SIG-M5 (cell line): ENCODE measurements at regions not wholly inside any gene's neighbourhood (a gene's known extent, or its start where the extent isn't known, plus 50 kb on each side); places are given as distances from the start of the nearest gene placed in this dataset.
"Not testable (repeated sequence)": the region's sequence is repeated elsewhere in the genome, so short reads cannot be mapped to it uniquely, and the experiment has no call there.

Experiments used
- DNase-seq: peaks from one replicate; lab custom pipeline; 2025; lab: John Stamatoyannopoulos, UW

- no peak for DNase-seq
Observed at GRCh38 chr5:119694284-119694683, 64.9 kb downstream of the FAM170A start.

- no peak for DNase-seq
Observed at GRCh38 chr5:119706049-119706448, 76.7 kb downstream of the FAM170A start.

DNA sequence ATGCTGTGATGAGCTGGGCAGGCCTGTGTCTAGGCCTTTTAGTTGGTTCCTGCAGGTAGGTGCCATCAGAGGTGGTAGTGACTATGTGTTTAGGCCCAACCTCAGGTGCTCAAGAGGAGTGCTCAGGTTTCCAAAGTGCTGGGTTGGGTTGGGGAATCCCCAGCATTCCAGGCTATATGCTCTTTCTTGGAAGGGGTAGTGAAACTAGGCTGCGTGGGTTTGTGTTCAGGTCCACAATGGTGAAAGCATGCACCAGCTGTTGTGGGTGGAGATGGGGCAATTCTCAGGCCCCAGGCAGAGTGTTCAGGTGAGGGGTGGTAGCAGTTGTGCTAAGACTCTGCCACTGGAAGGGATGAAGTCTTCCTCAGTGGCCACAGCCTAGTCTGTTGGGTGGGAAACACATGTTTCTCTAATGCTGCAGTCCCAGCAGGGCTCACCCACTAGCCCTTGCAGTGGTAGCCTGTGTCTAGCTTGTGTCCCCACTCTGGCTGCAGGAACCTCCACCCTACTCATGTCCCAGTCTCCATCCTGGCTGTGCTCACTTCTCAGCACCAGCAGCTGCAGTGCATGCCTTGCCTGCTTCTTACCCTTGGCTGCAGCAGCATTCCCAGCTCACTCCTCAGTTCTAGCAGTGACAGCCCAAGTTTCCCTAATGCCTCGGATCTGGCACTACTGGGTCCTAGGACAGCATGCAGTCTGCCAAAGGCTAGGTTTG lies 78.9 kb downstream of the FAM170A start:
- DNase-seq, result no peak

DNA sequence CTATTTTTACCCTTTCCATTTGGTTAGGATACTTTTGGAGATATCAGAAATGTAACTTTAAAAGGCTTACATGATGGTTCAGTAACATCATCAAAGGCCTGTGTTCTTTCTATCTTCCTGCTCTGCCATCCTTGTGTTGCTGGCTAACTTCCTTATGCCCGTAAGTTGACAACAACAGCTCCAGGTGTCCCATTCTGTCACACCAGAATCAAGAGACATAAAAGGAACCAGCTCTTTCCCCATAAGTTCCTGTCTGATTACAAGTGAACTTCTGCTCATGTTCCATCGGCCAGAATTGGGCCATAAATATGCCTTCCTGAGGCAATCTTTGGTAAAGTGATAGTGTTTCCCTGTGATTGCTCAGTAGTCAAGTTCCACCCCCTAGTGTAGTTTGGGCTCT lies 92.4 kb downstream of the FAM170A start:
- no peak for DNase-seq

DNA sequence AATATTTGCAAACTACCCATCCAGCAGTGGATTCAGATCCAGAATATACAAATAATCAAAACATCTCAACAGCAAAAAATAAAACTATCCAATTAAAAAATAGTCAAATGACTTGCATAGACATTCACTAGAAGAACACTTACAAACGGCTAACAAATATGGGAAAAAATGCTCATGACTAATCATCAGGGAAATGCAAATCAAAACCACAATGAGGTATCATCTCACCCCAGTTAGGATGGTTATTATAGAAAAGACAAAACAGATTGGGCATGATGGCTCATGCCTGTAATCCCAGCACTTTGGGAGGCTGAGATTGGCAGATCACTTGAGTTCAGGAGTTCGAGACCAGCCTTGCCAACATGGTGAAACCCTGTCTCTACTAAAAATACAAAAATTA lies 95.9 kb downstream of the FAM170A start:
- DNase-seq, result not testable (repeated sequence)

- no peak for DNase-seq
Observed at GRCh38 chr5:119726544-119726943, 97.2 kb downstream of the FAM170A start.

GRCh38 chr5:119740225-119740624 lies 110.9 kb downstream of the FAM170A start:
- no peak for DNase-seq

GRCh38 chr5:119741691-119742090 lies 112.3 kb downstream of the FAM170A start:
- no peak for DNase-seq

- no peak for DNase-seq
Observed at GRCh38 chr5:119742311-119742710, 113.0 kb downstream of the FAM170A start.

- DNase-seq, result no peak
Observed at GRCh38 chr5:119743927-119744326, 114.6 kb downstream of the FAM170A start.

DNA sequence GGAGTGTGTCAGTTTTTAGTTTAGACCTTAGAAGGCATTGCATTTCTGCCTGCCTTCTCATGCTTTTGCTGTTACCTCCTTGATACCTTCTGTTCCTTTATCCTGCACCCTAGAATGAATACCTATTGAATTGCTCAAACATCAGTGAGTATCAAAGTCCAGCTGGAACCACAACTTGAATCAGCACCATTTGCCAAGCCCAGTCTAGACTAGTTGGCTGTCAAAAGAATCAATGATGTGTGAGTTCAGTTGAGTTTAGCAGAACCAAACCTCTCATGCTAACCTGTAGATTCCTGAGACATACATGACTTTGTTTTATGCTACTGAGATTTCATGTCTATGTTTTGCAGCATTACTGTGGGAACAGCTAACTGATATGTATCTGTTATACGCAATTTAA lies 116.6 kb downstream of the FAM170A start:
- DNase-seq, result no peak

DNA sequence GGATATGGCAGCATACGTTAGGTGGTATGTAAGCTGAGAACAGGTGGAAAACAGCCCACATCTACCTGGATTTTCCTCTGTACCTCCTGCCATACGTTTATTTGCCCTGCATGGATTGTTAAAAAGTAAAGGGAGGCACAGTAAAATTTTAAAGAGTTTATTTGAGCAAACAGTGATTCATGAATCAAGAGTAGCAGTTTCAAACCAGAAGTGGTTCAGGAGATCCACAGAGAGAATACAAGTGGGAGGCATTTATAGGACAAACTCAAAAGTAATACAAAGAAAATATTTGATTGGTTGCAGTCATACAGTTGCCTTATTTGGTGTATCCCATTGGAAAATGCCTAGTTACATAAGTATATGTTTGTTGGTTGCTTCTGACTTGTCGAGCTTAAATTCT lies 117.6 kb downstream of the FAM170A start:
- DNase-seq, result no peak

DNA sequence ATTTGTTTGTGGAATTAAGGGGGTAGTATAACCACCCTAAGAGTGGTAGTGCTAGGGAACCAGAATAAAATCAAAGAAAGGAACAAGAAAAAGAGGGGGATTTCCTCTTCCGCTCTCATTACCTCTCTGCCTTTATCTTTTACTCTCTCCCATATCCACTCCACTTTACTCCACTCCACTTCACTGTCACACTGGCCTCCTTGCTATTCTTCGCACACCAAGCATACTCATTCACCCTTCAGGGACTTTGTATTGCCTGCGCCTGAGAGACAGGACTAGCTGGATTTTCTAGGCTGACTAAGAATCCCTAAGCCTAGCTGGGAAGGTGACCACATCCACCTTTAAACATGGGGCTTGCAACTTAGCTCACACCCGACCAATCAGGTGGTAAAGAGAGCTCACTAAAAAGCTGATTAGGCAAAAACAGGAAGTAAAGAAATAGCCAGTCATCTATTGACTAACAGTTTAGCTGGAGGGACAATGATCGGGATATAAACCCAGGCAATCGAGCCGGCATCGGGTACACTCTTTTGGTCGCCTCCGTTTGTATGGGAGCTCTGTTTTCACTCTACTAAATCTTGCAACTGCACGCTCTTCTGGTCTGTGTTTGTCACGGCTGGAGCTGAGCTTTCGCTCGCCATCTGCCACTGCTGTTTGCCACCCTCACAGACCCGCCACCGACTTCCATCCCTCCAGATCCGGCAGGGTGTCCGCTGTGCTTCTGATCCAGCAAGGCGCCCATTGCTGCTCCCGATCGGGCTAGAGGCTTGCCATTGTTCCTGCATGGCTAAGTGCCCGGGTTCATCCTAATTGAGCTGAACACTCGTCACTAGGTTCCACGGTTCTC lies 121.8 kb downstream of the FAM170A start:
- no peak for DNase-seq

GRCh38 chr5:119751734-119752094 lies 122.4 kb downstream of the FAM170A start:
- DNase-seq, result no peak

- DNase-seq, result no peak
Observed at GRCh38 chr5:119752921-119753886, 123.8 kb downstream of the FAM170A start.

DNA sequence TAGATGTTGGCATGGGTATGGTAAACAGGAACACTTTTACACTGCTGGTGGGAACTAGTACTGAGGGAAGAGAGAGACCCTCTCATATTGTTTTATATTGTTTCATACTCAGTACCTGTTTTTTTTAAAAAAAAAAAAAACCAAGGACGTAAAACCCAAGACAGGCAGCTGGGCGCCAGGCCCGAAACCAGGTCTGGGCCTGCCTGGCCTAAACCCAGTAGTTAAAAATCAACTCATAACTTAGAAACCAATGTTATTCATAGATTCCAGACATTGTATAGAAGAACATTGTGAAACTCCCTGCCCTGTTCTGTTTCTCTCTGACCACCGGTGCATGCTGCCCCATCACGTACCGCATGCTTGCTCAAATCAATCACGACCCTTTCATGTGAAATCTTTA lies 125.5 kb downstream of the FAM170A start:
- not testable (repeated sequence) for DNase-seq

- DNase-seq, result no peak
Observed at GRCh38 chr5:119757276-119757675, 127.9 kb downstream of the FAM170A start.

DNA sequence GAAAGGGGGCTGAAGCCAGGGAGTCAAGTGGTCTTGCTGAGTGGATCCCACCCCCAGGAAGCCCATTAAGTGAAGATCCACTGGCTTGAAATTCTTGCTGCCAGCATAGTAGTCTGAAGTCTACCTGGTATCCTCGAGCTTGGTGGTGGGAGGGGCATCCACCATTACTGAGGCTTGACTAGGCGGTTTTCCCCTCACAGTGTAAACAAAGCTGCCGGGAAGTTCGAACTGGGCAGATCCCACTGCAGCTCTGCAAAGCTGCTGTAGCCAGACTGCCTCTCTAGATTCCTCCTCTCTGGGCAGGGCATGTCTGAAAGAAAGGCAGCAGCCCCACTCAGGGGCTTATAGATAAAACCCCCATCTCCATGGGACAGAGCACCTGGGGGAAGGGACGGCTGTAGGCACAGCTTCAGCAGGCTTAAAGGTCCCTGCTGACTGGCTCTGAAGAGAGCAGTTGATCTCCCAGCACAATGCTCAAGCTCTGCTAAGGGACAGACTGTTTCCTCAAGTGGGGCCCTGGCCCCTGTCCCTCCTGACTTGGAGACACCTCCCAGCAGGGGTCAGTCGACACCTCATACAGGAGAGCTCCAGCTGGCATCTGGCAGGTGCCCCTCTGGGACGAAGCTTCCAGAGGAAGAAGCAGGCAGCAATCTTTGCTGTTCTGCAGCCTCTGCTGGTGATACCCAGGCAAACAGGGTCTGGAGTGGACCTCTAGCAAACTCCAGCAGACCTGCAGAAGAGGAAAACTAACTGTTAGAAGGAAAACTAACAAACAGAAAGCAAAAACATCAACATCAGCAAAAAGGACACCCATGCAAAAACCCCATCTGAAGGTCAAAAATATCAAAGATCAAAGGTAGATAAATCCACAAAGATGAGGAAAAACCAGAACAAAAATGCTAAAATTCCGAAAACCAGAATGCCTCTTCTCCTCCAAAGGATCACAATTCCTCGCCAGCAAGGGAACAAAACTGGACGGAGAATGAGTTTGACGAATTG lies 140.6 kb downstream of the FAM170A start:
- not testable (repeated sequence) for DNase-seq

- DNase-seq, result not testable (repeated sequence)
Observed at GRCh38 chr5:119780145-119780544, 150.8 kb downstream of the FAM170A start.

- no peak for DNase-seq
Observed at GRCh38 chr5:119785057-119785456, 155.7 kb downstream of the FAM170A start.
